ENCODE measurements at regions not wholly inside any gene's neighbourhood (a gene's known extent, or its start where the extent isn't known, plus 50 kb on each side); places are given as distances from the start of the nearest gene placed in this dataset.

- H3K9me3 ChIP-seq: no peaks in the 10 kb centered on the region
- H3K4me1 ChIP-seq: no peaks in the 10 kb centered on the region
- ATAC-seq (no peak), DNase-seq (no peak)
- 25 to 29% methylated on average over 3 of the region's 3 CpGs for WGBS, 2 donors
- no peak overlapping the region for H3K27ac ChIP-seq
- TF ChIP-seq POLR2A (IDR thresholded peaks at IDR 0.05) (no peak), CTCF (IDR thresholded peaks at IDR 0.05) (no peak)
- H3K36me3 ChIP-seq (replicated peaks in 1 of 2; ENCODE audit: insufficient read depth in 1 of 2, low read depth in 2 of 2): no peaks in the 10 kb centered on the region
- intact Hi-C loops (cut with DNase I): no loop called here
- H3K4me3 ChIP-seq: no peak overlapping the region
- H3K27me3 ChIP-seq: no peaks in the 10 kb centered on the region
Measured at GRCh38 chr13:103161476-103161875, 95.3 kb upstream of the SLC10A2 start.

- Histone ChIP-seq H3K9me3 (no peaks in the 10 kb centered on the region), H3K4me1 (no peaks in the 10 kb centered on the region), H3K4me3 (no peak overlapping the region), H3K27me3 (no peaks in the 10 kb centered on the region), H3K27ac (no peak overlapping the region), H3K36me3 (replicated peaks in 1 of 2; ENCODE audit: insufficient read depth in 1 of 2, low read depth in 2 of 2) (no peaks in the 10 kb centered on the region)
- TF ChIP-seq POLR2A (IDR thresholded peaks at IDR 0.05): no peak
- TF ChIP-seq CTCF (IDR thresholded peaks at IDR 0.05): no peak
- intact Hi-C loops (cut with DNase I): no loop called here
- 17 to 21% methylated on average over 2 of the region's 2 CpGs for WGBS, 2 donors
- ATAC-seq (no peak), DNase-seq (no peak)
Measured at GRCh38 chr13:103157434-103158145, 91.4 kb upstream of the SLC10A2 start.

GRCh38 chr13:103157016-103157415 is 90.8 kb upstream of the SLC10A2 start:
- Histone ChIP-seq H3K27me3 (no peaks in the 10 kb centered on the region), H3K4me3 (no peak overlapping the region), H3K9me3 (no peaks in the 10 kb centered on the region), H3K4me1 (no peaks in the 10 kb centered on the region), H3K27ac (no peak overlapping the region), H3K36me3 (replicated peaks in 1 of 2; ENCODE audit: insufficient read depth in 1 of 2, low read depth in 2 of 2) (no peaks in the 10 kb centered on the region)
- intact Hi-C loops (cut with DNase I): no loop called here
- 37 to 50% methylated on average over 3 of the region's 3 CpGs for WGBS, 2 donors
- ATAC-seq (no peak), DNase-seq (no peak)
- no peak for TF ChIP-seq CTCF (IDR thresholded peaks at IDR 0.05)
- TF ChIP-seq POLR2A (IDR thresholded peaks at IDR 0.05): no peak

- no peak for TF ChIP-seq CTCF (IDR thresholded peaks at IDR 0.05)
- no peak for TF ChIP-seq POLR2A (IDR thresholded peaks at IDR 0.05)
- intact Hi-C loops (cut with DNase I): no loop called here
- DNase-seq (no peak), ATAC-seq (no peak)
- Histone ChIP-seq H3K27me3 (no peaks in the 10 kb centered on the region), H3K4me1 (no peaks in the 10 kb centered on the region), H3K27ac (no peak overlapping the region), H3K4me3 (no peak overlapping the region), H3K9me3 (no peaks in the 10 kb centered on the region), H3K36me3 (replicated peaks in 1 of 2; ENCODE audit: insufficient read depth in 1 of 2, low read depth in 2 of 2) (no peaks in the 10 kb centered on the region)
- 47 to 63% methylated on average over 6 of the region's 6 CpGs for WGBS, 2 donors
Measured at GRCh38 chr13:103156346-103156998, 90.3 kb upstream of the SLC10A2 start.

- Histone ChIP-seq H3K9me3 (no peaks in the 10 kb centered on the region), H3K36me3 (replicated peaks in 1 of 2; ENCODE audit: insufficient read depth in 1 of 2, low read depth in 2 of 2) (no peaks in the 10 kb centered on the region), H3K27me3 (no peaks in the 10 kb centered on the region), H3K4me1 (no peaks in the 10 kb centered on the region), H3K4me3 (no peak overlapping the region), H3K27ac (no peak overlapping the region)
- intact Hi-C loops (cut with DNase I): no loop called here
- TF ChIP-seq POLR2A (IDR thresholded peaks at IDR 0.05): no peak
- no peak for TF ChIP-seq CTCF (IDR thresholded peaks at IDR 0.05)
- 34 to 40% methylated on average over 2 of the region's 2 CpGs for WGBS, 2 donors
- DNase-seq: no peak
- ATAC-seq: no peak
Measured at GRCh38 chr13:103153466-103153865, 87.2 kb upstream of the SLC10A2 start.
